HG03066 (cell line): ENCODE measurements at regions not wholly inside any gene's neighbourhood (a gene's known extent, or its start where the extent isn't known, plus 50 kb on each side); places are given as distances from the start of the nearest gene placed in this dataset.

Source experiments
- ATAC-seq: cut with Tn5 transposase; IDR thresholded peaks from one replicate; pipeline ENCODE4 v1.9.1; 2021; ENCODE audit warnings: low read depth; ENCODE audit not compliant: unreplicated experiment

- no peak for ATAC-seq
Measured at GRCh38 chr4:177681902-177682301, 239.7 kb upstream of the AGA start.

- no peak for ATAC-seq
Measured at GRCh38 chr4:177687117-177687516, 244.9 kb upstream of the AGA start.

DNA sequence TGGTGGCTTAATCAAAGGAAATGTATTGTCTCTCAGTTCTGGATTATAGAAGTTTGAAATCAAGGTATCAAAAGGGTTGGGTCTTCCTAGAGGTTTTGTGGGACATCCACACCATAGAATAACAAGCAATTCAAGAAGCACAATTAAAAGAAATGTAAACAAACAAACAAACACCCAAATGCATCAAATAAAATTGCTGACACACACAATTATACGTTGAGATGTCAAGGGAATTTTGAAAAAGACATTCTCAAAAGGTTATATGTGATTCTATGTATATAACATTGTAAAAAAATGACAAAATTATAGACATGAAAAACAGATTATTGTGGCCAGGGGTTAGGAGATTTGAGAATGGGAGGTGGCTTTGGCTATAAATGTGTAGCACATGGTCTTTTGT lies 250.7 kb upstream of the AGA start:
- no peak for ATAC-seq

- no peak for ATAC-seq
Measured at GRCh38 chr4:177696438-177696966, 254.3 kb upstream of the AGA start.

DNA sequence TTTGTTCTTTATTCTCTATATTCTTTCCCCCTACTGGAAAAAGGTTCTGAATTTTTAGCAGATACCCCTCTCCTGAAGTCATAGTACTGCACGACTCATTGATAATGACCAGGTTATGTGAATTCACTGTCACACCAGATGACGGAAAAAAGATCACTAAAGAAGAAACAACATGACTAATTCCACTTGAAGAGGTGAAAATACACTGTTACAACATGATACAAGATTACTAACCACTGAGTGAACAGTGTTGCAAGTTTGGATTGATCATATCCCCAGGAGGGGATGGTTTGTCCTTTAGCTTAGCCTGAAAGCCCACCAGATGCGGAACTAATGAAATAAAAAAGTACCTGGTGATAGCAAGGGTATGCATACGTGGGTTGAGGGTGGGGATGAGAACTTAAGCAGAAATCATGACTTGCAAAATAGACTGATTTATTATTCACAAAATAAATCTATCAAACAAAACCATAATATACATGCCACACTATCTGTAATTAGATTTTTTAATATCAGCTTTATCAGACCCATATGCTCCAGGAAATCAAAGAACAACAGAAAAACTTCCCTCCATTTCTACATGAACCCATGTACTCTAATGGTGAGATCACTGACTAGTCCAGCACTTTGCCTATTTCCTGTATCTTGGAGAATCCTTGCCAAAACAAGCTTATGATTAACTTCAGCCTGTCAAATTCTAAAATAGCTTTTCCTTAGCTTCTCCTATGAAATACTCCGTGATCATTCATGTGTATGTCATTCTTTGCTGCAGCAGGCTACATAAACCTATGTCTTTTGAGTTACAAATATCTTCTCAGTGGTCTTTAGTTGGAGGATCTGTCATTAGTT lies 257.4 kb upstream of the AGA start:
- ATAC-seq, result no peak

DNA sequence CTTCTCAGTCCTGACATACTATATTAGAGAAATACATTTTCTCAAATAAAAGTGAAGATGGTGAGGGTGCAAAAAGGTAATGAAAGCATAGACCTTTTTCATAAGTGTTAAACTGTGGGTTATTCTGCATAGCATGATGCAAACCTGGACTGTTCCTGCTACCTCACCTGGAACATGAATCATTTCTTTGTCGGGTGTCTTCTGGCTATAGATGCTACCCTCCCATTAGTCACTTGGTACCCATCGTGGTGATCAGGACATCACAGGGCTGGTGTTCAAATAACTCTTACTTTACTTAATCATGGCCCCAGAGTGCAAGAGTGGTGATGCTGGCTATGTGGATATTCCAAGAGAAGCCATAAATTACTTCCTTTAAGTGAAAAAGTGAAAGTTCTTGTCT lies 264.7 kb upstream of the AGA start:
- no peak for ATAC-seq

DNA sequence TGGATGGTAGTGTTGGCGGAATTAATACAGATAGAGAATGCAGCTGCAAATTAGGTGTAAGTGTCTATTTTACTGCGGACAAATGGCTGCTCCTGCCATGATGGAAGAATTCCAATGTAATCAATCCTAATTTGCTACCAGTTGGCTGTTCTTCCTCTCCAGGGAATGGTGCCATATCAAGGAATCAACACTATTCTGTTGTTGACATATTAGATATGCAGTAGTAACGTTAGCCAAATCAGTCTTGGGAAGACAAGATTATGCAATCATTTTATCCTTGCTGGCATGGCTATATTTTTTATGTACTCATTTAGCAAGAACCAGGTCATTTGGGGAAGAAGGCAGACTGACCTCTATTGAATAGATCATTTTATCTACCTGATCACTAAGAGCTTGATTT lies 271.2 kb upstream of the AGA start:
- ATAC-seq, result no peak

DNA sequence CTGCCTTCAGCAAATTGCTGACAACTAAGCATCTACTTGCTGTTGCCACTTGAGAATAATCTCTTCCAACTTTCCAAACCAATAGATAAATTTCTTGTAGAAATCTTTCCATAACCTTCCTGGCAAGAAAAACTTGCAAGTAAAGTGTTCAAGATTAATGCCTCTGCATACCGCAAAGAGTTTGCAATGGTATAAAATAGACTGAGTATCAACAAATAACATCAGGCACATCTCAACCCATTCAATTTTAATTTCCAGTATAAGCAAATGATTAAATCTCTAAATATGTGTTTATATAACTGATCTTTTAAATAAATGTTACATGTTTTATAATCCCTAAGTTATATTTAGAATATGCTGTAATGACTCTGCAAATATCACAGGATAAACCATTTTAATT lies 275.2 kb upstream of the AGA start:
- no peak for ATAC-seq

- no peak for ATAC-seq
Measured at GRCh38 chr4:177718514-177718913, 276.3 kb upstream of the AGA start.

DNA sequence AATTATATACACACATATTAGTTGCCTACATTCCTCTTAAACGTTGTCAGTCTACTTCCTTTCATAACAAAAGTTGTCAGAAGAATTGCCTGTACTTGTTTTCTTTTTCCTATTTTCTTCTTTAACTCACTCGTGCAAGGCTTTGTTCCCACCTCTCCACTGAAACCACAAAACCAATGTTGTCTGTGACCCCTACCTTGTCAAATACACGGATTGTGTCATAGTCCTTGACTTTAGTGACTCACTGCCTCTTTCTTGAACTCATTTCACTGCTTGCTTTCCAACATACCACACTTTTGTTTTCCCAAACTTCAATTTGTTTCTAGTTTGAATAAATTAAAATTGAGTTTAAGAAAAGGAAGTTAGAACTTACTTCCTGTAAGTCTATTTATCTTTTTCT lies 283.9 kb upstream of the AGA start:
- no peak for ATAC-seq

- no peak for ATAC-seq
Measured at GRCh38 chr4:177728361-177729152, 286.3 kb upstream of the AGA start.

DNA sequence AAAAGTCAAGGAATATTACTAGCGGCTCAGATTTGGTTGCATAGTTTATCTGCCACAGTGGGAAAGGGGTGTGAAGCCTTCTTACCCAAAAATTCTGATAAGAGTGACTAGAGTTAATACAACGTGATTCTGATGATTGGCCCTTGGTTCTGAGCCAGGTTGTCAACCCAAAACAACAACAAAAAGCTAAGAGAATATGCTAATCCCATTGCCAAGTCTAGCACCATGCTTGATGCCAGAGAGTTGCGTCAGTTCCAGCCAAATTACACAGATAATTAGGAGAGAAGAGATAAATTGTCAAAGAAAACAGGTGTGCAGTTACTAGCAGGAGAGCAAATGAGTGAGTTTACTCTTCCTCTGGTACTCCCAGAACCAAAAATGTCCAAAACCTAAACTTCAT lies 287.4 kb upstream of the AGA start:
- ATAC-seq, result no peak

- no peak for ATAC-seq
Measured at GRCh38 chr4:177737387-177737940, 295.2 kb upstream of the AGA start.

DNA sequence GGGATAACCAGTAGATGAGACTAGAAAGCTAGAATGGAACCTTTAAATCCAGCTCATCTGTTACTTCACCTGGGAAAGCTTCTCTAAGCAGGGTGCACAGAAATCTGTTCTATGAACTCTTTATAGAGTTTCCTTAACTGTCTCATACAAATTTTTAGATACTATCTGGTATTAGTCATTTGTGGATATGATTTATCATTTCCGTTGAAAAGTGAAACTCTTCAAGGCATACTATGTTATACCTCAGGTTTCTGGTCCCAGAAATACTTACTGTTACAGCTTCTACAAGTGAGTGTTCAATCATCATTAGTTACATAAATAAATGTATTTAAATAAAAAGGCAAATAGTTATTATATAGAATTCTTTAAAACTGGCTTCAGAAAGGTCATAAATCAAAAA lies 298.3 kb upstream of the AGA start:
- no peak for ATAC-seq

DNA sequence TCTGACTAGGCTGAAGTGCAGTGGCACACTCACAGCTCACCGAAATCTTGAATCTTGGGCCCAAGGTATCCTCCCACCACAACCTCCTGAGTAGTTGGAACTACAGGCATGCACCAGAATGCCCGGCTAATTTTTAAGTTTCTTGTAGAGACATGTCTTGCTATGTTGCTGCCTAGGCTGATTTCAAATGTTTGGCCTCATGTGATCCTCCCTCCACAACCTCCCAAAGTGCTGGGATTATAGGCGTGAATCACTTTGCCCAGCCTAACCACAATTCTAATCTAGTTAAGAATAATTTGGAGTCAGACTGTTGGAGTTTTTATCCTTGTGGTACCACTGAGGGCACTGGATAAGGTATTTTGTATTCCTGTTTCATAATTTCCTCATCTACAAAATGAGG lies 317.5 kb upstream of the AGA start:
- ATAC-seq, result no peak

DNA sequence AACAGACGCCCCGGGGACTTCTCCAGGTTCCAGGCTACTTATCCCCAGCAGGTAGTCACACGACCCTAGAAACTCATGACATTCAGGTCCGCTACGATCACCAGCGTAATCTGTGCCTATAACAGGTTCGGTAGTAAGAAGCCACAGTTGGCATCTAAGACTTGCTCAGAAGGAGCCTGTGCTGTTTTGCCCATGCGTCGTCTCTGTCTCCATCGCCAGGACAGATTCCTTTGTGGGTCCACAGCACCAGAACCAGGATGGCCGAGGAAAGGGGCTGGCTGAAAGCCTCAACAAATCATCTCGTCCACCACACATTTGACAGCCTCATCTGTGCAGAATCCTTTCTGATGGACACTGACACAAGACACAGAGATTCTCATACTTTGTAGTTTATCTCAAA lies 319.5 kb upstream of the AGA start:
- no peak for ATAC-seq

- no peak for ATAC-seq
Measured at GRCh38 chr4:177769155-177769554, 326.9 kb upstream of the AGA start.

DNA sequence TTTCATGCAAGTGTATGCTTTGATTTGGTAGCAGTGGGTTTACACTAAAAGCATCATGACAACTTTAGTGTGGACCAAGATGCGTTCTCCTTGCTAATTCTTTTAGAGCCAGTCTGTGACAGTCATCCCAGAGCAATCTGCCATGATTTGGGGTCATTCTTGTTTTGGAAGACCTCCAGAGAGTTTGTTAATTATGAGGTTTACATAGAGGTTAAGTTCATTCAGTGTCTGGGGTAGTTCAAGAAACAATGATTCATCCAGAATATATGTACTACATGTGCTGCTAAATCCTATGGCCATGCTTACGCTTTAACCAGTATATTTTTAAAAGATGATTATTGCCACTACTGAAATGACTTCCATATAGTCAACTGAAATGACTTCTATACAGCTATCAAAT lies 328.5 kb upstream of the AGA start:
- no peak for ATAC-seq

DNA sequence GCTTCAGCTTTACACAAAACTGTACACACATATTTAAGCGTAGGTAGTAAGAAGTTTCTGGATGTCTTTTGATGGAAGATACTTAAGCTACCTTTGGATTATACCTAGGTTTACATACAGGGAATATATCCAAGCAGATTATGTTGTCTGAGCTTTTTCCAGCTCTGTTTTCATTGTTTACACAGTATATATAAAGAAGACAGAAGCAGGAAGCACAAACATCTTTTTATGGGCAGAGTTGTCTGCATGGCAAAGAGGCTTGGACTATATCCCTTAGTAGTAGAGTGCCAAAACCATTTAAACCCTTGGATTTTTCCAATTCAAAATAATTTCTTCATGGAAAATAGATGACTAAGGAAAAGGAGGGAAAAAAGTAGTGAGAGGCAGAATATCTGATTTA lies 329.4 kb upstream of the AGA start:
- no peak for ATAC-seq

DNA sequence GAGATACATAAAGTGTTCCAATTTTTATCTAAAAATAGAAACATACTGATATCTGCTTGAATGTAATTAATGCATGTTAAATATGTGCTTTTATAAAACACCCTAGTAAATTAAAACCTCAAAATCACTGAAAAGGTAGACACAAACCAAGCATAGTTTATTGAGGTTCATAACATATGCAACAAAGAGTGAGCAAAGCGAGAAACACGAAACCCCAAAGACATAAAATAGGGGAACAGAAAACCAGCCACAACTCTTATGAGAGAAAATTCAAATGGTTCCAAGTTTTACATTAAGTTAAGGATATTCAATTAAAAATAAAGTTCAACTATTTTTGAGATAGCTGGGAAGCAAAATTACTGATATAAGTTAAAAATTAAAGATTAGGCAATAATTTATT lies 336.4 kb upstream of the AGA start:
- ATAC-seq, result no peak

DNA sequence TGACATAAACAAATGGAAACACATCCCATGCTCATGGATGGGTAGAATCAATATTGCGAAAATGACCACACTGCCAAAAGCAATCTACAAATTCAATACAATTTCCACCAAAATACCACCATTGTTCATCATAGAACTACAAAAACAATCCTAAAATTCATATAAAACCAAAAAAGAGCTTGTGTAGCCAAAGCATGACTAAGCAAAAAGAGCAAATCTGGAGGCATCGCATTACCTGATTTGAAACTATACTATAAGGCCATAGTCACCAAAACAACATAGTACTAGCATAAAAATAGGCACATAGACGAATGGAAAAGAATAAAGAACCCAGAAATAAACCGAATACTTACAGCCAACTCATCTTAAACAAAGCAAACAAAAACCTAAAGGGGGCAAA lies 342.8 kb upstream of the AGA start:
- ATAC-seq, result no peak

DNA sequence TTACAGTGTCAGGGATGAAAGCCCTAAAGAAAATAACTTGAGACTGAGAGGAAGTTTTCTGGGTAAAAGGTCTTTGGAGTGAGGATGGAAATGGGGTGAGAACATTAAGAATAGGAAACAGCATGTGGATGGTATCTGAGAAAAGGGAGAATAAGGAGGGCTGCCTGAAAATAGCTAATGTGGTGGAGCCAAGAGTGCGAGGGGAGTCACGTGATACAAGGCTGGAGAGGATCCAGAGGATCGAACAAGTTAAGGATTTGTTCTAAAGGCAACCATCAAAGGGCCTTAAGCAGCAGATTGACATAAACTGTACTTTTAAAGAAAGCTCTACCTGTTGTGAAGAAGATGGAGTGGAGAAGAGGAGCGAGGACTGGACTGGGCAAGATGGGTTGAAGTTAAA lies 347.4 kb upstream of the AGA start:
- no peak for ATAC-seq
